GM23338 (cell line): ENCODE measurements at regions not wholly inside any gene's neighbourhood (a gene's known extent, or its start where the extent isn't known, plus 50 kb on each side); places are given as distances from the start of the nearest gene placed in this dataset.

Experiments
- CREB1 ChIP-seq: fragments of 250-450 bp; sonication (Bioruptor Pico); IDR thresholded peaks from 2 replicates; pipeline ENCODE4 v1.5.0; 2020; ENCODE audit warnings: low read depth, mild to moderate bottlenecking, moderate library complexity
- ETS1 ChIP-seq: IDR thresholded peaks from 2 replicates; pipeline ENCODE4 v1.6.1; 2016; ENCODE audit warnings: antibody characterized with exemption
- JUNB ChIP-seq: IDR thresholded peaks from one replicate; pipeline ENCODE4 v1.6.1; 2016; ENCODE audit warnings: antibody characterized with exemption; ENCODE audit not compliant: unreplicated experiment
- NANOG ChIP-seq: IDR thresholded peaks from 2 replicates; pipeline ENCODE4 v1.6.1; 2016; ENCODE audit warnings: antibody characterized with exemption, borderline replicate concordance
- POLR2AphosphoS5 ChIP-seq: IDR thresholded peaks from 2 replicates; pipeline ENCODE4 v1.6.1; 2016; ENCODE audit warnings: antibody characterized with exemption, low read depth
- REST ChIP-seq: IDR thresholded peaks from one replicate; pipeline ENCODE4 v1.6.1; 2018; ENCODE audit warnings: antibody characterized with exemption; ENCODE audit not compliant: unreplicated experiment
- STAT1 ChIP-seq: IDR thresholded peaks from one replicate; pipeline ENCODE4 v1.6.1; 2016; ENCODE audit warnings: antibody characterized with exemption; ENCODE audit not compliant: unreplicated experiment
- ZNF114 ChIP-seq: fragments of 250-450 bp; sonication (Bioruptor Pico); IDR thresholded peaks from 2 replicates; pipeline ENCODE4 v1.5.0; 2020; ENCODE audit warnings: mild to moderate bottlenecking, moderate library complexity
- ZNF462 ChIP-seq: fragments of 250-450 bp; sonication (Bioruptor Pico); IDR thresholded peaks from 2 replicates; pipeline ENCODE4 v1.5.0; 2020; ENCODE audit warnings: mild to moderate bottlenecking, moderate library complexity

- TF ChIP-seq ZNF462 (no peak), NANOG (no peak), JUNB (no peak), STAT1 (no peak), CREB1 (CRISPR knock-in tag) (no peak), POLR2AphosphoS5 (no peak), REST (no peak), ETS1 (no peak), ZNF114 (CRISPR knock-in tag) (no peak)
Observed at GRCh38 chr6:132971676-132972075, 157.3 kb downstream of the RPS12 start (continued).
